ENCODE measurements at regions not wholly inside any gene's neighbourhood (a gene's known extent, or its start where the extent isn't known, plus 50 kb on each side); places are given as distances from the start of the nearest gene placed in this dataset.
"Not testable (repeated sequence)": the region's sequence is repeated elsewhere in the genome, so short reads cannot be mapped to it uniquely, and the experiment has no call there.

GRCh38 chr1:24268555-24268954, 50.6 kb upstream of the GRHL3 start:
- H3K27me3 ChIP-seq, DNase-seq, H3K36me3 ChIP-seq, H3K4me3 ChIP-seq: not testable (repeated sequence)
- H3K9me3 ChIP-seq = peaks cover 15% of the 10 kb centered on the region

- H3K9me3 ChIP-seq = peaks cover 6% of the 10 kb centered on the region
- DNase-seq = no peak
- H3K27me3 ChIP-seq = no peaks in the 10 kb centered on the region
- no peak overlapping the region for H3K4me3 ChIP-seq
- H3K36me3 ChIP-seq = no peaks in the 10 kb centered on the region
Observed at GRCh38 chr1:24266998-24267397, 52.2 kb upstream of the GRHL3 start.

GRCh38 chr1:24266398-24266941, 52.7 kb upstream of the GRHL3 start:
- no peak overlapping the region for H3K4me3 ChIP-seq
- H3K27me3 ChIP-seq = no peaks in the 10 kb centered on the region
- H3K9me3 ChIP-seq = peaks cover 2% of the 10 kb centered on the region
- H3K36me3 ChIP-seq = no peaks in the 10 kb centered on the region
- DNase-seq = peak; percentile 95

- H3K36me3 ChIP-seq = no peaks in the 10 kb centered on the region
- no peaks in the 10 kb centered on the region for H3K9me3 ChIP-seq
- H3K27me3 ChIP-seq = no peaks in the 10 kb centered on the region
- no peak for DNase-seq
- no peak overlapping the region for H3K4me3 ChIP-seq
Observed at GRCh38 chr1:24263746-24264145, 55.4 kb upstream of the GRHL3 start.

GRCh38 chr1:24263211-24263610, 55.9 kb upstream of the GRHL3 start:
- no peaks in the 10 kb centered on the region for H3K9me3 ChIP-seq
- H3K36me3 ChIP-seq = no peaks in the 10 kb centered on the region
- H3K27me3 ChIP-seq = no peaks in the 10 kb centered on the region
- DNase-seq = no peak
- H3K4me3 ChIP-seq = no peak overlapping the region

- no peaks in the 10 kb centered on the region for H3K27me3 ChIP-seq
- DNase-seq = no peak
- no peaks in the 10 kb centered on the region for H3K9me3 ChIP-seq
- H3K36me3 ChIP-seq = no peaks in the 10 kb centered on the region
- H3K4me3 ChIP-seq = no peak overlapping the region
Observed at GRCh38 chr1:24261977-24262376, 57.2 kb upstream of the GRHL3 start.

- Histone ChIP-seq H3K36me3 (no peaks in the 10 kb centered on the region), H3K27me3 (no peaks in the 10 kb centered on the region)
Observed at GRCh38 chr1:24258735-24259424, 60.3 kb upstream of the GRHL3 start.

GRCh38 chr1:24257373-24257772, 61.8 kb upstream of the GRHL3 start:
- DNase-seq = no peak
- H3K4me3 ChIP-seq = no peak overlapping the region
- peaks cover 7% of the 10 kb centered on the region; the same call in 1 of the 2 replicates for H3K9me3 ChIP-seq
- no peaks in the 10 kb centered on the region for H3K27me3 ChIP-seq
- no peaks in the 10 kb centered on the region for H3K36me3 ChIP-seq

More at GRCh38 chr1:24258735-24259424, 60.3 kb upstream of the GRHL3 start:
- Histone ChIP-seq H3K9me3 (peaks cover 7% of the 10 kb centered on the region; the same call in 1 of the 2 replicates), H3K4me3 (no peak overlapping the region)
- no peak for DNase-seq

- no peak overlapping the region for H3K4me3 ChIP-seq
- no peak for DNase-seq
- peaks cover 7% of the 10 kb centered on the region; the same call in 1 of the 2 replicates for H3K9me3 ChIP-seq
- H3K27me3 ChIP-seq = no peaks in the 10 kb centered on the region
- no peaks in the 10 kb centered on the region for H3K36me3 ChIP-seq
Observed at GRCh38 chr1:24256687-24257086, 62.5 kb upstream of the GRHL3 start.

GRCh38 chr1:24255226-24255625, 63.9 kb upstream of the GRHL3 start:
- no peak overlapping the region for H3K4me3 ChIP-seq
- no peak for DNase-seq
- H3K36me3 ChIP-seq = no peaks in the 10 kb centered on the region
- H3K27me3 ChIP-seq = no peaks in the 10 kb centered on the region
- peaks cover 7% of the 10 kb centered on the region; the same call in 1 of the 2 replicates for H3K9me3 ChIP-seq

- Histone ChIP-seq H3K36me3 (no peaks in the 10 kb centered on the region), H3K4me3 (no peak overlapping the region), H3K9me3 (peaks cover 7% of the 10 kb centered on the region; the same call in 1 of the 2 replicates), H3K27me3 (no peaks in the 10 kb centered on the region)
- no peak for DNase-seq
Observed at GRCh38 chr1:24254783-24255182, 64.4 kb upstream of the GRHL3 start.

- H3K9me3 ChIP-seq = peaks cover 7% of the 10 kb centered on the region; the same call in 1 of the 2 replicates
- no peaks in the 10 kb centered on the region for H3K36me3 ChIP-seq
- no peak overlapping the region for H3K4me3 ChIP-seq
- no peak for DNase-seq
- H3K27me3 ChIP-seq = no peaks in the 10 kb centered on the region
Observed at GRCh38 chr1:24253571-24253970, 65.6 kb upstream of the GRHL3 start.

GRCh38 chr1:24252185-24252780, 65.2 kb upstream of the IFNLR1 start:
- DNase-seq = no peak
- Histone ChIP-seq H3K36me3 (no peaks in the 10 kb centered on the region), H3K9me3 (peaks cover 7% of the 10 kb centered on the region; the same call in 1 of the 2 replicates), H3K27me3 (no peaks in the 10 kb centered on the region), H3K4me3 (no peak overlapping the region)

GRCh38 chr1:24251501-24251900, 64.4 kb upstream of the IFNLR1 start:
- H3K27me3 ChIP-seq = no peaks in the 10 kb centered on the region
- DNase-seq = no peak
- H3K9me3 ChIP-seq = peaks cover 4% of the 10 kb centered on the region; the same call in 1 of the 2 replicates
- H3K36me3 ChIP-seq = no peaks in the 10 kb centered on the region
- no peak overlapping the region for H3K4me3 ChIP-seq

- no peak for DNase-seq
- Histone ChIP-seq H3K4me3 (no peak overlapping the region), H3K36me3 (no peaks in the 10 kb centered on the region), H3K9me3 (no peaks in the 10 kb centered on the region), H3K27me3 (no peaks in the 10 kb centered on the region)
Observed at GRCh38 chr1:24250791-24251190, 63.7 kb upstream of the IFNLR1 start.

- DNase-seq = no peak
- no peaks in the 10 kb centered on the region for H3K36me3 ChIP-seq
- no peaks in the 10 kb centered on the region for H3K27me3 ChIP-seq
Observed at GRCh38 chr1:24250224-24250623, 63.1 kb upstream of the IFNLR1 start.

GRCh38 chr1:24248859-24249258, 61.8 kb upstream of the IFNLR1 start:
- no peaks in the 10 kb centered on the region for H3K27me3 ChIP-seq
- H3K36me3 ChIP-seq = no peaks in the 10 kb centered on the region
- DNase-seq = no peak
- H3K4me3 ChIP-seq = no peak overlapping the region
- H3K9me3 ChIP-seq = no peaks in the 10 kb centered on the region

More at GRCh38 chr1:24250224-24250623, 63.1 kb upstream of the IFNLR1 start:
- Histone ChIP-seq H3K9me3 (no peaks in the 10 kb centered on the region), H3K4me3 (no peak overlapping the region)

GRCh38 chr1:24247337-24247736, 60.2 kb upstream of the IFNLR1 start:
- H3K4me3 ChIP-seq, H3K9me3 ChIP-seq, DNase-seq, H3K36me3 ChIP-seq, H3K27me3 ChIP-seq: not testable (repeated sequence)
